Transverse colon (tissue), 4 donors: ENCODE measurements at regions not wholly inside any gene's neighbourhood (a gene's known extent, or its start where the extent isn't known, plus 50 kb on each side); places are given as distances from the start of the nearest gene placed in this dataset.

Experiments
- EP300 ChIP-seq: sonication (generic); formaldehyde crosslinking; IDR thresholded peaks from one replicate; pipeline ENCODE4 v1.6.1; 2017; ENCODE audit warnings: antibody characterized with exemption, low read depth
- POLR2A ChIP-seq: fragments of 450-650 bp; IDR thresholded peaks from one replicate; pipeline ENCODE4 v1.6.1; 2016; ENCODE audit warnings: antibody characterized with exemption, mild to moderate bottlenecking, moderate library complexity
- POLR2AphosphoS5 ChIP-seq, 3 donors: sonication (generic); formaldehyde crosslinking; IDR thresholded peaks; one replicate each; pipeline ENCODE4 v1.6.1; 2016; ENCODE audit warnings: antibody characterized with exemption in 3 of 3
- TF ChIP-seq, protein P1 (sequence below), 5 experiments: fragments of 200-600 bp in 3 of 5; fragments of 450-650 bp in 2 of 5; sonication (generic) in 3 of 5; IDR thresholded peaks; 1 replicate in 2 of 5; 2 replicates in 3 of 5; pipeline ENCODE4 v1.5.1; 2016 to 2017; ENCODE audit warnings: antibody characterized with exemption in 5 of 5, inconsistent platforms in 3 of 5, mild to moderate bottlenecking in 2 of 5, moderate library complexity in 1 of 5

DNA sequence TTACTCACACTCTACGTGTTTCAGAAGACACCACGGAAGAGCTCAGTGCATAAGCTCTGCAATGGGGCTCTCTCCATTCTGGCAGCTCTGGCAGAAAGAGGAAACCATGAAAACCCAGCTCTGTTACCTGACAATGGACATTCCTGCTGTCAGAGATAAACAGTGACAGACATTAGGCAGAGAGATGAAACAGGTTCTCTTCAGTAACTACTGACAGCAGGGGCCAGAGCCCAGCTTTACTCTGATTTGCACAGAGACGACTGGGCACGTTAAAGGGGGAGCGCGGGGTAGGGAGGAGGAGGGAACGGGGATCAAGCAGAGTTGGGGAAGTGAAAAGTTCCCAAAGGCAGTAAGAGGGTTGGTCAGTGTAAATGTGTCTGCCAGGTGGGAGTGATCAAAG, 206.1 kb downstream of the RAMP3 start:
- TF ChIP-seq POLR2A (no peak), POLR2AphosphoS5 (IDR thresholded peaks at IDR 0.05) (no peak), EP300 (no peak)
- TF ChIP-seq, protein P1, sequence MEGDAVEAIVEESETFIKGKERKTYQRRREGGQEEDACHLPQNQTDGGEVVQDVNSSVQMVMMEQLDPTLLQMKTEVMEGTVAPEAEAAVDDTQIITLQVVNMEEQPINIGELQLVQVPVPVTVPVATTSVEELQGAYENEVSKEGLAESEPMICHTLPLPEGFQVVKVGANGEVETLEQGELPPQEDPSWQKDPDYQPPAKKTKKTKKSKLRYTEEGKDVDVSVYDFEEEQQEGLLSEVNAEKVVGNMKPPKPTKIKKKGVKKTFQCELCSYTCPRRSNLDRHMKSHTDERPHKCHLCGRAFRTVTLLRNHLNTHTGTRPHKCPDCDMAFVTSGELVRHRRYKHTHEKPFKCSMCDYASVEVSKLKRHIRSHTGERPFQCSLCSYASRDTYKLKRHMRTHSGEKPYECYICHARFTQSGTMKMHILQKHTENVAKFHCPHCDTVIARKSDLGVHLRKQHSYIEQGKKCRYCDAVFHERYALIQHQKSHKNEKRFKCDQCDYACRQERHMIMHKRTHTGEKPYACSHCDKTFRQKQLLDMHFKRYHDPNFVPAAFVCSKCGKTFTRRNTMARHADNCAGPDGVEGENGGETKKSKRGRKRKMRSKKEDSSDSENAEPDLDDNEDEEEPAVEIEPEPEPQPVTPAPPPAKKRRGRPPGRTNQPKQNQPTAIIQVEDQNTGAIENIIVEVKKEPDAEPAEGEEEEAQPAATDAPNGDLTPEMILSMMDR (IDR thresholded peaks at IDR 0.05), result no peak
